DND-41 (cell line): ENCODE measurements at regions not wholly inside any gene's neighbourhood (a gene's known extent, or its start where the extent isn't known, plus 50 kb on each side); places are given as distances from the start of the nearest gene placed in this dataset.

Experiments used
- CTCF ChIP-seq: IDR thresholded peaks from 2 replicates; pipeline ENCODE4 v1.5.1; 2012; ENCODE audit warnings: borderline replicate concordance, low read length, moderate library complexity, mild to moderate bottlenecking; ENCODE audit not compliant: poor library complexity, severe bottlenecking; ENCODE audit errors: extremely low read depth
- EZH2 ChIP-seq: IDR thresholded peaks from 3 replicates; pipeline ENCODE4 v1.6.1; 2012; ENCODE audit warnings: borderline replicate concordance, low read depth, mild to moderate bottlenecking, moderate library complexity, low read length, inconsistent platforms; ENCODE audit not compliant: severe bottlenecking

GRCh38 chr12:4178424-4179170 is 95.0 kb upstream of the CCND2 start:
- TF ChIP-seq CTCF (no peak), EZH2 (no peak)
